ENCODE measurements at regions not wholly inside any gene's neighbourhood (a gene's known extent, or its start where the extent isn't known, plus 50 kb on each side); places are given as distances from the start of the nearest gene placed in this dataset.

GRCh38 chr3:127450331-127450730, 140.2 kb downstream of the TPRA1 start:
- H3K4me3 ChIP-seq, result no peak overlapping the region
- no peak overlapping the region for H3K27ac ChIP-seq
- peak in 1 of 2 donors; percentile 6 for DNase-seq
- no peaks in the 10 kb centered on the region for H3K36me3 ChIP-seq
- H3K27me3 ChIP-seq, result no peaks in the 10 kb centered on the region
- H3K9me3 ChIP-seq, result no peaks in the 10 kb centered on the region
- intact Hi-C loops (cut with DNase I; ENCODE audit: low total_unique reads), result no loop called here
- TF ChIP-seq CTCF (IDR thresholded peaks at IDR 0.05), result no peak
- TF ChIP-seq POLR2A (IDR thresholded peaks at IDR 0.05), result no peak
- peaks cover 0 to 1% of the 10 kb centered on the region in 2 donors for H3K4me1 ChIP-seq

- H3K4me3 ChIP-seq, result no peak overlapping the region
- intact Hi-C loops (cut with DNase I; ENCODE audit: low total_unique reads), result no loop called here
- no peak for TF ChIP-seq CTCF (IDR thresholded peaks at IDR 0.05)
- TF ChIP-seq POLR2A (IDR thresholded peaks at IDR 0.05), result no peak
- no peaks in the 10 kb centered on the region for H3K36me3 ChIP-seq
- H3K27me3 ChIP-seq, result no peaks in the 10 kb centered on the region
- no peak for DNase-seq
- no peaks in the 10 kb centered on the region for H3K9me3 ChIP-seq
- no peaks in the 10 kb centered on the region for H3K4me1 ChIP-seq
- H3K27ac ChIP-seq, result no peak overlapping the region
Measured at GRCh38 chr3:127449486-127450212, 140.9 kb downstream of the TPRA1 start.

- Histone ChIP-seq H3K27ac (no peak overlapping the region), H3K36me3 (no peaks in the 10 kb centered on the region), H3K4me3 (no peak overlapping the region), H3K4me1 (no peaks in the 10 kb centered on the region), H3K27me3 (no peaks in the 10 kb centered on the region), H3K9me3 (no peaks in the 10 kb centered on the region)
- no peak for DNase-seq
- TF ChIP-seq POLR2A (IDR thresholded peaks at IDR 0.05) (no peak), CTCF (IDR thresholded peaks at IDR 0.05) (no peak)
- intact Hi-C loops (cut with DNase I; ENCODE audit: low total_unique reads), result no loop called here
Measured at GRCh38 chr3:127448671-127449070, 141.9 kb downstream of the TPRA1 start.

GRCh38 chr3:127448161-127448561, 142.4 kb downstream of the TPRA1 start:
- intact Hi-C loops (cut with DNase I; ENCODE audit: low total_unique reads), result no loop called here
- no peak overlapping the region for H3K27ac ChIP-seq
- no peak overlapping the region for H3K4me3 ChIP-seq
- no peaks in the 10 kb centered on the region for H3K4me1 ChIP-seq
- no peaks in the 10 kb centered on the region for H3K9me3 ChIP-seq
- DNase-seq, result no peak
- H3K36me3 ChIP-seq, result no peaks in the 10 kb centered on the region
- TF ChIP-seq CTCF (IDR thresholded peaks at IDR 0.05) (no peak), POLR2A (IDR thresholded peaks at IDR 0.05) (no peak)
- H3K27me3 ChIP-seq, result no peaks in the 10 kb centered on the region

GRCh38 chr3:127446756-127447155, 143.8 kb downstream of the TPRA1 start:
- TF ChIP-seq POLR2A (IDR thresholded peaks at IDR 0.05), result no peak
- no peak for TF ChIP-seq CTCF (IDR thresholded peaks at IDR 0.05)
- no peak for DNase-seq
- no peak overlapping the region for H3K27ac ChIP-seq
- no peaks in the 10 kb centered on the region for H3K27me3 ChIP-seq
- intact Hi-C loops (cut with DNase I; ENCODE audit: low total_unique reads), result no loop called here
- H3K4me1 ChIP-seq, result no peaks in the 10 kb centered on the region
- H3K9me3 ChIP-seq, result no peaks in the 10 kb centered on the region
- H3K4me3 ChIP-seq, result no peak overlapping the region
- H3K36me3 ChIP-seq, result no peaks in the 10 kb centered on the region

Data from uterus (tissue), 3 donors.